ENCODE measurements at regions not wholly inside any gene's neighbourhood (a gene's known extent, or its start where the extent isn't known, plus 50 kb on each side); places are given as distances from the start of the nearest gene placed in this dataset.

- TF ChIP-seq REST (IDR thresholded peaks at IDR 0.05; ENCODE audit: insufficient read depth in 1 of 2, low read depth in 2 of 2, low read length in 2 of 2), result no peak
- no peak for TF ChIP-seq POLR2AphosphoS5 (IDR thresholded peaks at IDR 0.05; ENCODE audit: low read depth, low read length)
Observed at GRCh38 chr9:106580546-106580945, 282.4 kb upstream of the ZNF462 start.

Measured in PFSK-1 (cell line).